ENCODE measurements at regions not wholly inside any gene's neighbourhood (a gene's known extent, or its start where the extent isn't known, plus 50 kb on each side); places are given as distances from the start of the nearest gene placed in this dataset.

DNA sequence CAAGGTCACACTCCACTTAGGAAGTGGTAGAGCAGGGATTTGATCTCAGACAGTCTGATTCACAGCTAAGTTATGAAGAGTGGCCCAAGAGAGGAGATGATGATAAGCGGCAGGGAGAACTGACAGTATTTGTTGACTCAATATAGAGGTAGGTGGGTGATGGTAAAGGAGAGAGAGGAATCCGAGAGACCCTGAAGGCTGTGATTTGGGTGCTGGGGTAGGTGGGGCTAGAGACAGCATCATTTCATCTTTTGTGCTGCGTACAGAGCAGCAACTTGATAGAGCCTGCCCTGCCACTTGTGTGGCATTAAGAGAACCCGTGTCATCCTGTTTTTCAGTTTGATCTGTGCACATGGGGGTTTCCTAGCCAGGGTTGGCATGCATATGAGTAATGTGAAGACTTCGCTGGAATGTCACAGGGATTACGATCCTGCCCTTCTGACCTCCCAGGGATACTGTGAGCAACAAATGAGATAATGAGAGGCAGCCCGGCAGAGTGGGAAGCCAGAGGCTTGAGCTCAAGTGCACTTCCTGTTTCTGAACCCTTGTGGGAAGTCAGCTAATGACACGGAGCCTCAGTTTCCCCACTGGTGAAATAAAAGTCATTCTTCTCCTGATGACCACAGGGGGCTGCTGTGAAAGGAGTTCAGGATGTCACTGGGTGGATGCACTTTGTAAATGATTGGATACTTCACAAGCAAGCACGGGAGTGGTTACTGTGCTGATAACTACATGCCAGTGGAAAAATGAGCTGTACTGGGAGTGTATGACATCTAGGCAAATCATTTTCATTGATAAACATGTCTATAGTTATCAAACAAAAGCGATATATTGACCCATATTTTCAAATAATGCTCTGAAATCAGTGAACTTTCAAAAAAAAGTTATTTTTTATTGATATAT lies 59.5 kb upstream of the IGF1 start:
- DNase-seq (ENCODE audit: low read depth), result peak; percentile 93

DNA sequence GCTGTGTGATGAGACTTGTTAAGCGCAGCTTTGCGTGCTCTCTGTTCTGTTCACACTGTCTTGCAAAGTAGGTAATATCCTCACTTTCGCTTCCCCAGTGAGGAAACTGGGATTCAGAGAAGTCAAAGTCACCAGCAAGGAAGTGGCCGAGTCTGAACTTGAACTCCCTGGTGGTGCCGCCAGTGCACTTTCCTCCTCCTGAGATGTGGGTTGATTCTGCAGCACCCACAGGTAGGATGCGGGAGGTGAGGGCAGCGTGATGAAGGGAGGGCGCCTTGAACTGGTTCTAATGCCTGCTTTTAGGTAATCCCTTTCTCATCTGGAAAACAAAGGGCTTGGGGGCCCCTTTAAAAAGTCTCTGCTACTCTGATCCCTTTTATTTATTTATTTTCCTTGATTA lies 54.9 kb upstream of the IGF1 start:
- DNase-seq (ENCODE audit: low read depth), result no peak

DNA sequence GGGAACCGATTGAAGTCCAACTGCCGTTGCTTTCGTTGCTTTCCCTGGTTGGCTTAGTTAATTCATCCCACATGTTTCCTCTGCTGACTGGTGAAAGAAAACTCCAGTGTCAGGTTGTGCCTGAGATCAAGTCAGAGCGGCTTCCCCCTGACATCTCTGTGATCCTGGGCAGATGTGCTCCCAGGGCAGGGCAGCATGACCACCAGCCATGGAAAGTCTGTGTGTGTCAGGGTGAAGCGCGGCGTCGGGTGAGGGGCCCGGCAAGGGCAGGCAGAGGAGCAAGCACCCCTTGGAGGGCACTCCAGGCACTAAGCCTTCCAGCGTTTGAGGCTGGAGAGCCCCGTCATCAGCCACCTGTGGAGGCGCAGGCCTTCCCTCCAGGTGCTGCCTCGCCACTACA lies 54.5 kb upstream of the IGF1 start:
- no peak for DNase-seq (ENCODE audit: low read depth)

DNA sequence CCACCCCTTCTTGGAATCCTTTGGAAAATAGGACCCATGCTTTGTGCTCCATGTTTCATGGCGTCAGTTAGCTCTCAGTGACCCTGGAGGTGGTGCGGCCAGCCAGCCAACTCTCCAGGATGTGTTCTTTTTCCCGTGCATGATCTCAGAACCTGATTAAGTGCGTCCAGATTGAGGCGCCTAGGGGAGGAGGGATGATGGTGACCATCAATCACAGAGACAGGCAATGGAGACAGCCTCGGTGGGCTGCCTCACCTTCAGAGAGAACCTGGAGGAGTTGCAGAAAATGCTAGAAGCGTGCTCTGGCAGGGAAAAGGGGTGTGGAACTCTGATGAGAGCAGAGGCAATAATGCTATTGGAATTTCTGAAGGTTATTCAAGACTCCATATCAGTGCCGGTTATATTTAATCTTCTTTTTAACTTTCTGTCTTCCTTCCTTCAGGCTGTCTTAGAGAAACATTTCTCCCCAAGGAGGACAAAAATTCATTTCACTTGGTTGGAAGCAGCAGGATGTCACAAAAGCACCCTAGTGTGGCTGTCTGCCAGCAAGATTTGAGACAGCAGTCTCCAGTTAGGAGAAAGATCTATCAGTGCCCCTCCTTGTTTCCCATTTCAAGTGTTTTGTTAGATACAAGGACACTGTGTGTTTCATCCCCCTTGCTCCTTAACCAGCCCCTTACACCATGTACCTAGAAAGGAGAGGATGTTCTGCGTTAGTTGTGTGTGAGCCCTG lies 53.3 kb upstream of the IGF1 start:
- DNase-seq (ENCODE audit: low read depth), result no peak
